SIG-M5 (cell line): ENCODE measurements at regions not wholly inside any gene's neighbourhood (a gene's known extent, or its start where the extent isn't known, plus 50 kb on each side); places are given as distances from the start of the nearest gene placed in this dataset.
"Not testable (repeated sequence)": the region's sequence is repeated elsewhere in the genome, so short reads cannot be mapped to it uniquely, and the experiment has no call there.

Source experiments
- DNase-seq: peaks from one replicate; lab custom pipeline; 2025; lab: John Stamatoyannopoulos, UW

DNA sequence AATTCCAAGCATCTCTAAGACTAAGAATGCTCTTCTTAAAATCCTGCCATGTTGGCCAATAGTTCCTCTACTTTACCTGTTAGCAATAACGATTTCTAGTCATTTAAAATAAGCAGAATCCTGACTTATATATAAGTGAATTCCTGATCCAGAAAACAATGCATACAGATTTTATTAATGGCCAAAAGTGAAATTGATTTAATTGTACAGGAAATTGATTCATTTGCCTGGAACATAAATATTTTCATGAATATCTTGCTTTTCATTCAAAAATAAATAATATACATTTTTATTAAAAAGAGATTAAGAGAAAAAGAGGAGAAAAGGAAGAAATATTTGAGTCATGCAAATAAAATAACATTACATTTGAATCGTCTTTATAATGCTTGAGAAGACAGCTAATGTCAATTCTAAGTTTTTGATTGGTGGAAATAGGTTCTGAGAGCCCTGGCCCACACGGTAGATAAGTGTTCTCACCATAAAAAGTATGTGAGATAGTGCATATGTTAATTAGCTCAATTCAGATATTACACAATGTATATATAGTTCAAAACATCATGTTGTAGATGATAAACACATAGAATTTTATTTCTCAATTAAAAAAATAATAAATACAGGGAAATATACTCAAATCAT is 323.2 kb upstream of the MIR17HG start:
- no peak for DNase-seq

GRCh38 chr13:91025442-91025841 is 322.0 kb upstream of the MIR17HG start:
- DNase-seq, result no peak

- DNase-seq, result no peak
These were observed 316.0 kb upstream of the MIR17HG start for GRCh38 chr13:91031508-91031907.

GRCh38 chr13:91032104-91032503 is 315.4 kb upstream of the MIR17HG start:
- no peak for DNase-seq

- no peak for DNase-seq
These were observed 310.6 kb upstream of the MIR17HG start for GRCh38 chr13:91036886-91037285.

DNA sequence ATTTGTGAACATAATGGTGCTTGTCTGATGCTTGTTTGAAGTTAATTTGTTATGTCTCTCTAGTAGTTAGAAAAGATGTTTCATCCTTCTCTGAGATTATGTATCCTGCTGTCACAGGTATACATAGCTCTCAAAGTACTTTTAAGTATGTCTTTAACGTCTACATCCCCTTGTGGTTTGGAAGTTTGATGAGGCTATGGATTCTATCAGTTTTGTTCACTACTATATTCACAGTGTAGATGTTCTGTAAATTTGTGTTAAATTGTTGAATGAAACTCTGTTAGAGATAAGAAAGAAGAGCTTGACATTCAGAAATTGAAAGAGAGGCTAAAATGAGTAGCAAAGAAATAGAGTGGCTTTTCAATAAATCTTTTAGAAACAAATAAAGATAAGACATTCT is 304.6 kb upstream of the MIR17HG start:
- DNase-seq, result no peak

GRCh38 chr13:91045351-91046034 is 302.0 kb upstream of the MIR17HG start:
- no peak for DNase-seq

GRCh38 chr13:91046715-91047327 is 300.7 kb upstream of the MIR17HG start:
- DNase-seq, result no peak

DNA sequence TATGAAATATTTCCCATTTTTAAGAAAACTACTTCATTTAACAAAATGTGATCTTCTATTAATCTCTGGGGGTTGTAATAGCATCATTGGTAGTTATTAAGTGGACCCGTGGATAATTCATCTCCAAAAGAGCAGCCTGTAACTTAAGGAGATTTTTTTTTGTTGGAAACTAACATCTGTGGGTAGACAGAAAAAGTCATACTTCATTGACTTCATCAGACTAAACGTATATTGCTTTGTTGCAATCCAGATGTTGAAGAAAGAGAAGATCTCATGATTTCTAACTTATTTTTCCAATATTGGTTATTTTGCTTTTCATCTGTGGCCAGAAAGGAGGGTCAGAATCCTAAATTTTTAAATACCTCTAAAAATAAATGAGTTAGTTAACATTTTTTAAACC is 296.5 kb upstream of the MIR17HG start:
- DNase-seq, result no peak

GRCh38 chr13:91052876-91053275 is 294.6 kb upstream of the MIR17HG start:
- no peak for DNase-seq

GRCh38 chr13:91053318-91054065 is 294.0 kb upstream of the MIR17HG start:
- no peak for DNase-seq

GRCh38 chr13:91054902-91055301 is 292.6 kb upstream of the MIR17HG start:
- no peak for DNase-seq

DNA sequence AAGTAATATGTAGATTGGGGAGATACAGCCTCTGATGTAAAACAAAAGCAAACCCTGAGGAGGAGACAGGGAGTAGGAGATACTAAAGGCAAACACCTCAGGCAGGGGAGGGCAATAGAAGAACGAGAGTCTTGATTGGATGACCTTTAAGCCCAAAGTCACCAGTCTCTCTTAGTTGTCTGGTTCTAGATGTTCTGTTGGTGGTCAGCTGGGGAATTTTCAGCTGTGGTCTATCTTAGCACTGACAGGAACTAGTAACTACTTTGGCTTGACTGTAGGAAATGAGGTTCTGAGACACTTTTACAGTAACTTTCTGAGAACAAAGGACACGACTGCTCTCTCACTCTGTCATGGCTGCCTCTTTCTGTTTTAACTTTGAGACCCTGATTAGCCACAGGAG is 290.7 kb upstream of the MIR17HG start:
- no peak for DNase-seq

- DNase-seq, result not testable (repeated sequence)
These were observed 290.0 kb upstream of the MIR17HG start for GRCh38 chr13:91057507-91057906.

GRCh38 chr13:91058066-91058465 is 289.4 kb upstream of the MIR17HG start:
- no peak for DNase-seq

DNA sequence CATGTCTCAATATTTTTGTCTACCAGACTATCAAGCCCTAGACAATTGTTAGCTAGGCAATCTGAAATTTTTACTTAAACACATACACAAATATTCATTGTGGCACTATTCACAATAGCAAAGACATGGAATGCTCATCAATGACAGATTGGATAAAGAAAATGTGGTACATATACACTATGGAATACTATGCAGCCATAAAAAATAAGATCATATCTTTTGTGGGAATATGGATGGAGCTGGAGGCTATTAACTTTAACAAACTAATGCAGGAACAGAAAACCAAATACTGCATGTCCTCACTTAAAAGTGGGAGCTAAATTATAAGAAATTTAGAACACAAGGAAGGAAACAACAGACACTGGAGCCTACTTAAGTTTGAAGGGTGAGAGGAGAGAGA is 288.6 kb upstream of the MIR17HG start:
- no peak for DNase-seq

GRCh38 chr13:91066745-91067144 is 280.7 kb upstream of the MIR17HG start:
- DNase-seq, result no peak

- no peak for DNase-seq
These were observed 275.0 kb upstream of the MIR17HG start for GRCh38 chr13:91072486-91072885.

DNA sequence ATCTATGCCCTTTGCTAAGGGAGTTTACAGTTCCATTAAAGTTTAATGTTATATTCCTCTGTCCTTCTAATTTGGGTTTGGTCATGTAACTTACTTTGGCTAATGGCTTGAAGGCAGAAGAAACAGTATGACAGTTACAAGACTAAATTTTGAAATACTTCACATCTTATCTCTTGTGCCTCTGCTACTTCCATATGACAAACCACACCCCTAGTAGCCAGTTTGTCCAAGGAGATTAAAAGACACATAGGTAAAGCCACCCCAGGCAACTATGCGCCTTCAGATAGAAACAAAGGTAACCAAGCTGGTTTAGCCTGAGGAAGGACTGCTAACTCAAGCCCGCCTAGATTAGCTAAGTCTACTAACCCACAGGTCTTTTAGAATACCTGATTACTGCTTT is 273.4 kb upstream of the MIR17HG start:
- no peak for DNase-seq

DNA sequence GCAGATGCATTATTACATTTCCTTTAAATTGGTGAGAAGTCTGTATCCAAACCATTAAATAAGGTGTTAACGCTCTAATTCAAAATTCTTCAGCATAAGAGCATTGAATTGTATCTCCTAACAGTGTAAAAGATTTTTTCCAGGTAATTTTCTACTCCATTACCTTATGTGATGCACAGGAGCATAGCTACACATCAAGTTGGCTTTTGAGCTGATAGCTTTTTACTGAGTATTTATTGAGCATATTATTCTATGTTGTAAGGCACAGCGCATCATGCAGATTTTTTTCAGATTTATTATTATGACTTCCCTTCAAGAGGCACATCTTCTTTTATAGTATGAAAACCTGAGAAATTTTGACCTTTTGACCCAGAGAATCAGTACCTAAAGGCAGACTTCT is 270.7 kb upstream of the MIR17HG start:
- DNase-seq, result no peak

DNA sequence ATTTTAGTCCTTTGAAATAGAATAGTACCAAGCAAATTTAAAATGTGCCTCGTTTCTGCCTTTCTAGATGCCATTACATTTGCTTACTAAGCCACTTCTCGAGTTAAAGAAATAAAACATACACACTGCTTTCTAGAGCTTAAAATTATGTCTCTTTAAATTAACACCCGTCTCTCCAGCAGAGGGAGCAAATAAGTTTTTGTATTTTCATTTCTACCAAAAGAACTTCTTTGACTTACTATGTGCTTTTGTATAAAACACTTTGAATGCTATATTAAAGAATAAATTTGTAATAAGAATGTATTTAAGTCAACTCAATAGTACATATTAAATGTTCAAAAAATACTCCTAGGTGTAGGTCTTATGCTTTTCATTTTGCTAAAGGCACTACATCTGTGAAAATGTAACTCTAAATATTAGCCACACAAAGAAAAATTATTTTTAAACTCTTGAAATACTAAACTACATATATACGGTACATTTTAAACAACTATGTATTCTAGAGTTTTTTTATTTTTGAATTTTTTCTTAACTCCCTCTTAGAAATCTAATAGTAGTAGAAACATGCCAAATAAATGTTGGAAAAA is 269.3 kb upstream of the MIR17HG start:
- no peak for DNase-seq

- no peak for DNase-seq
These were observed 268.3 kb upstream of the MIR17HG start for GRCh38 chr13:91079176-91079575.
